ENCODE measurements at regions not wholly inside any gene's neighbourhood (a gene's known extent, or its start where the extent isn't known, plus 50 kb on each side); places are given as distances from the start of the nearest gene placed in this dataset.
"Not testable (repeated sequence)": the region's sequence is repeated elsewhere in the genome, so short reads cannot be mapped to it uniquely, and the experiment has no call there.

GRCh38 chr14:94831085-94831484, 61.2 kb upstream of the GSC start:
- peaks cover 6% of the 10 kb centered on the region for H3K27me3 Mint-ChIP-seq
- ATAC-seq (no peak), DNase-seq (no peak)
- no peak overlapping the region for H3K4me3 Mint-ChIP-seq
- no peaks in the 10 kb centered on the region for H3K4me1 Mint-ChIP-seq
- no peak overlapping the region for H3K27ac Mint-ChIP-seq
- H3K9me3 Mint-ChIP-seq = peaks cover 0 to 7% of the 10 kb centered on the region in 2 donors

- ATAC-seq (no peak), DNase-seq (no peak)
- Mint-ChIP-seq H3K4me1 (no peaks in the 10 kb centered on the region), H3K9me3 (peaks cover 0 to 15% of the 10 kb centered on the region in 2 donors), H3K27me3 (peaks cover 15% of the 10 kb centered on the region), H3K27ac (no peak overlapping the region), H3K4me3 (no peak overlapping the region)
These were observed 58.0 kb upstream of the GSC start for GRCh38 chr14:94827711-94828447.

- Mint-ChIP-seq H3K27ac (no peak overlapping the region), H3K4me3 (no peak overlapping the region)
- ATAC-seq = no peak
These were observed 56.9 kb upstream of the GSC start for GRCh38 chr14:94826774-94827173.

GRCh38 chr14:94823556-94824341, 53.8 kb upstream of the GSC start:
- no peak overlapping the region for H3K27ac Mint-ChIP-seq
- H3K4me1 Mint-ChIP-seq = no peaks in the 10 kb centered on the region
- peaks cover 9% of the 10 kb centered on the region for H3K27me3 Mint-ChIP-seq

More at GRCh38 chr14:94826774-94827173, 56.9 kb upstream of the GSC start:
- Mint-ChIP-seq H3K9me3 (peaks cover 0 to 15% of the 10 kb centered on the region in 2 donors), H3K27me3 (peaks cover 10% of the 10 kb centered on the region), H3K4me1 (no peaks in the 10 kb centered on the region)
- DNase-seq = no peak

GRCh38 chr14:94821705-94822104, 51.8 kb upstream of the GSC start:
- no peak for DNase-seq
- no peak overlapping the region for H3K27ac Mint-ChIP-seq
- no peak for ATAC-seq
- H3K9me3 Mint-ChIP-seq = peaks cover 0 to 15% of the 10 kb centered on the region in 2 donors
- no peak overlapping the region for H3K4me3 Mint-ChIP-seq
- peaks cover 9% of the 10 kb centered on the region for H3K27me3 Mint-ChIP-seq
- H3K4me1 Mint-ChIP-seq = no peaks in the 10 kb centered on the region

More at GRCh38 chr14:94823556-94824341, 53.8 kb upstream of the GSC start:
- ATAC-seq (no peak), DNase-seq (no peak)
- H3K9me3 Mint-ChIP-seq = peaks cover 0 to 15% of the 10 kb centered on the region in 2 donors
- no peak overlapping the region for H3K4me3 Mint-ChIP-seq

- H3K27me3 Mint-ChIP-seq, DNase-seq, ATAC-seq: not testable (repeated sequence)
These were observed 51.0 kb upstream of the GSC start for GRCh38 chr14:94820932-94821331.

More at GRCh38 chr14:94820932-94821331, 51.0 kb upstream of the GSC start:
- not testable (repeated sequence) for H3K4me1 Mint-ChIP-seq, H3K27ac Mint-ChIP-seq, H3K4me3 Mint-ChIP-seq
- H3K9me3 Mint-ChIP-seq = peaks cover 0 to 15% of the 10 kb centered on the region in 2 donors

Data from stimulated activated naive CD8-positive, alpha-beta T cell treated with anti-CD3 and anti-CD28 coated beads, Interleukin-15, amount 100 ng/mL, for 72 hours (primary cell).